HCT116 (cell line): ENCODE measurements at regions not wholly inside any gene's neighbourhood (a gene's known extent, or its start where the extent isn't known, plus 50 kb on each side); places are given as distances from the start of the nearest gene placed in this dataset.

Source experiments
- ATAC-seq: fragments of 200-7000 bp; cut with Tn5 transposase; 2 replicates; pipeline ENCODE4 v1.9.1; 2020; ENCODE audit warnings: mild to moderate bottlenecking, moderate library complexity
- BruUV-seq: library from RNA; stranded (reverse); fragments of 400-500 nt; replicated peaks from 2 replicates; lab custom pipeline; 2021; lab: Mats Ljungman, UMichigan
- CTCF ChIA-PET: fragments of 300-600 bp; sonication (Branson Sonifier 250); formaldehyde crosslinking; loops from one replicate; lab custom pipeline; 2021; ENCODE audit warnings: antibody characterized with exemption; lab: Charles Lee
- POLR2A ChIA-PET: fragments of 300-600, 350-600 bp; sonication (Branson Sonifier 250); formaldehyde crosslinking; loops from one replicate; lab custom pipeline; 2021; ENCODE audit warnings: antibody characterized with exemption; lab: Charles Lee
- RAD21 ChIA-PET, 2 experiments: fragments of 300-600 bp; sonication (Branson Sonifier 250); formaldehyde crosslinking; loops; one replicate each; lab custom pipeline; 2023; ENCODE audit warnings: low total read pairs in 2 of 2; ENCODE audit not compliant: uncharacterized antibody in 2 of 2, unreplicated experiment in 2 of 2, low non-redundant PET in 1 of 2; lab: Charles Lee
- DNase-seq: peaks from one replicate; pipeline ENCODE4 v3.0.0-alpha.2; 2010; ENCODE audit warnings: low read depth, low spot score
- H2AFZ ChIP-seq: fragments of 200-600 bp; shearing (Covaris generic), sonication (generic); 2 replicates; pipeline ENCODE4 v1.6.1; 2017; ENCODE audit warnings: low read depth, mixed run types, mixed read lengths, antibody characterized with exemption, low read length; ENCODE audit not compliant: poor library complexity, severe bottlenecking
- H3K27ac ChIP-seq: 2 replicates; pipeline ENCODE4 v1.5.1; 2012; ENCODE audit warnings: low read depth, low read length
- H3K27me3 ChIP-seq: fragments of 200-600 bp; sonication (generic); 2 replicates; pipeline ENCODE4 v1.6.1; 2016; ENCODE audit warnings: mixed run types, low read length, mixed read lengths; ENCODE audit not compliant: insufficient read depth
- H3K36me3 ChIP-seq, 2 experiments: fragments of 200-500 bp in 1 of 2; fragments of 200-600 bp in 1 of 2; sonication (Bioruptor generic) in 1 of 2; sonication (generic) in 1 of 2; 2 replicates each; pipeline versions ENCODE4 v1.5.1 to v1.6.1; 2014 to 2016; ENCODE audit warnings: low read length in 2 of 2, inconsistent platforms in 1 of 2, mixed read lengths in 1 of 2, mixed run types in 1 of 2; ENCODE audit not compliant: insufficient read depth in 2 of 2, control insufficient read depth in 1 of 2
- H3K4me1 ChIP-seq, 2 experiments: fragments of 200-600 bp in 1 of 2; sonication (generic) in 1 of 2; 2 replicates each; pipeline versions ENCODE4 v1.5.1 to v1.6.1; 2012 to 2017; ENCODE audit warnings: low read length in 2 of 2, inconsistent platforms in 1 of 2, mild to moderate bottlenecking in 1 of 2, mixed read lengths in 1 of 2, mixed run types in 1 of 2, moderate library complexity in 1 of 2; ENCODE audit not compliant: insufficient read depth in 2 of 2, control insufficient read depth in 1 of 2
- H3K4me2 ChIP-seq: fragments of 200-600 bp; sonication (generic); 2 replicates; pipeline ENCODE4 v1.6.1; 2017; ENCODE audit warnings: mixed run types, low read length, mixed read lengths
- H3K4me3 ChIP-seq, 2 experiments: fragments of 200-600 bp in 1 of 2; sonication (generic) in 1 of 2; replicated peaks in 1 of 2; 2 replicates each; pipeline ENCODE4 v1.5.1; 2011 to 2016; ENCODE audit warnings: low read length in 2 of 2, control low read depth in 1 of 2, low read depth in 1 of 2, mild to moderate bottlenecking in 1 of 2, mixed read lengths in 1 of 2, mixed run types in 1 of 2
- H3K79me2 ChIP-seq: fragments of 200-600 bp; sonication (generic); 2 replicates; pipeline ENCODE4 v1.6.1; 2017; ENCODE audit warnings: mild to moderate bottlenecking, mixed run types, low read length, moderate library complexity, mixed read lengths; ENCODE audit not compliant: insufficient read depth
- H3K9ac ChIP-seq: fragments of 200-600 bp; sonication (generic); 2 replicates; pipeline ENCODE4 v1.6.1; 2016; ENCODE audit warnings: low read length, mixed read lengths
- H3K9me2 ChIP-seq: fragments of 200-600 bp; sonication (generic), shearing (Covaris generic); 2 replicates; pipeline ENCODE4 v1.6.1; 2017; ENCODE audit warnings: mixed run types, mild to moderate bottlenecking, moderate library complexity; ENCODE audit not compliant: insufficient read depth
- H3K9me3 ChIP-seq, 2 experiments: fragments of 200-500 bp in 1 of 2; fragments of 200-600 bp in 1 of 2; sonication (Bioruptor generic) in 1 of 2; sonication (generic) in 1 of 2; 2 replicates each; pipeline ENCODE4 v1.6.1; 2014 to 2017; ENCODE audit warnings: low read length in 2 of 2, mixed read lengths in 2 of 2, inconsistent platforms in 1 of 2, low read depth in 1 of 2, mild to moderate bottlenecking in 1 of 2, mixed run types in 1 of 2, moderate library complexity in 1 of 2; ENCODE audit not compliant: control insufficient read depth in 1 of 2, insufficient read depth in 1 of 2
- H4K20me1 ChIP-seq: fragments of 200-600 bp; sonication (generic), shearing (Covaris generic); 2 replicates; pipeline ENCODE4 v1.6.1; 2017; ENCODE audit warnings: mixed run types, mild to moderate bottlenecking, moderate library complexity; ENCODE audit not compliant: insufficient read depth
- ATF3 ChIP-seq: IDR thresholded peaks from 2 replicates; pipeline ENCODE4 v1.6.1; 2012
- CEBPB ChIP-seq: IDR thresholded peaks from 2 replicates; pipeline ENCODE4 v1.6.1; 2012; ENCODE audit warnings: low read depth
- EGR1 ChIP-seq: IDR thresholded peaks from 2 replicates; pipeline ENCODE4 v1.6.1; 2012; ENCODE audit warnings: low read depth
- ELF1 ChIP-seq: IDR thresholded peaks from 2 replicates; pipeline ENCODE4 v1.6.1; 2012; ENCODE audit warnings: low read depth, borderline replicate concordance
- EZH2 ChIP-seq: fragments of 200-600 bp; sonication (generic); IDR thresholded peaks from 2 replicates; pipeline ENCODE4 v1.6.1; 2017; ENCODE audit warnings: antibody characterized with exemption, mixed run types
- EZH2phosphoT487 ChIP-seq: fragments of 200-600 bp; IDR thresholded peaks from 2 replicates; pipeline ENCODE4 v1.6.1; 2018; ENCODE audit warnings: antibody characterized with exemption, borderline replicate concordance
- JUND ChIP-seq: IDR thresholded peaks from 2 replicates; pipeline ENCODE4 v1.6.1; 2012
- POLR2A ChIP-seq: IDR thresholded peaks from 2 replicates; pipeline ENCODE4 v1.7.0; 2011; ENCODE audit warnings: borderline replicate concordance; ENCODE audit not compliant: insufficient read depth, insufficient read length; ENCODE audit errors: extremely low read depth
- SP1 ChIP-seq: IDR thresholded peaks from 2 replicates; pipeline ENCODE4 v1.6.1; 2012; ENCODE audit warnings: low read depth
- TCF7L2 ChIP-seq: IDR thresholded peaks from 2 replicates; pipeline ENCODE4 v1.7.0; 2011; ENCODE audit warnings: borderline replicate concordance, inconsistent platforms; ENCODE audit not compliant: insufficient read depth, insufficient read length; ENCODE audit errors: extremely low read depth
- YY1 ChIP-seq: IDR thresholded peaks from 2 replicates; pipeline ENCODE4 v1.6.1; 2011; ENCODE audit warnings: low read length, low read depth, moderate library complexity, mild to moderate bottlenecking; ENCODE audit not compliant: insufficient replicate concordance; ENCODE audit errors: extremely low read depth
- intact Hi-C: fragments of 100-400 bp; cut with micrococcal nuclease; formaldehyde crosslinking; loops from 2 replicates; pipeline ENCODE4 v1.10.0; 2022
- TF ChIP-seq, protein P1 (sequence below): IDR thresholded peaks from 2 replicates; pipeline ENCODE4 v1.6.1; 2012
- TF ChIP-seq, protein P2 (sequence below): IDR thresholded peaks from 2 replicates; pipeline ENCODE4 v1.6.1; 2012; ENCODE audit warnings: low read depth

DNA sequence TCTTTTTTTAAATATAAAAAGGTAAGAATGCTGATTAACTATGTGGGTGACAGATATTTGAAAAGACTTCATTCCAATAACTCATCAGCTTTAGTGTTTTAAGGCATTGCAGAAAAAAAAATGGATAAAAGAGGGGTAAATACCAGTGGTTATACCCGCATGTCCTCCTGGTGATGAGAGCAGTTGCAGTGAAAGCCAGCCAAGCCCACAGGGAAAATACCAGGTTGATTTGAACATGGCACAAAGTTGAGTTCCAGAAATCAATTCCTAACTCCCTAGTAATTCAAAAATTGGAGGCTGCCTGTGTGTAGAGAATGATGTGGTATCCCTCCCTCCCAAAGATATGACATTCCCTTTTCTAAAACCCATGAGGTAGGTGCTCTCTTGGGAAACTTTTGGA lies 453.2 kb upstream of the SOX9 start:
- Histone ChIP-seq H3K79me2 (no peaks in the 10 kb centered on the region), H4K20me1 (no peaks in the 10 kb centered on the region), H3K36me3 (no peaks in the 10 kb centered on the region), H3K4me1 (no peaks in the 10 kb centered on the region), H2AFZ (no peak overlapping the region), H3K9ac (no peak overlapping the region), H3K9me3 (no peaks in the 10 kb centered on the region; a peak in 1 of 4 replicates), H3K27me3 (no peaks in the 10 kb centered on the region), H3K4me3 (no peak overlapping the region), H3K9me2 (no peaks in the 10 kb centered on the region), H3K4me2 (no peak overlapping the region), H3K27ac (no peak overlapping the region)
- no peak for DNase-seq
- no peak for ATAC-seq
- POLR2A ChIA-PET, result no interaction called here
- BruUV-seq, result no TSS peak
- CTCF ChIA-PET, result no interaction called here
- TF ChIP-seq POLR2A, result no peak
- no peak for TF ChIP-seq SP1
- TF ChIP-seq CEBPB, result no peak
- TF ChIP-seq, protein P1, sequence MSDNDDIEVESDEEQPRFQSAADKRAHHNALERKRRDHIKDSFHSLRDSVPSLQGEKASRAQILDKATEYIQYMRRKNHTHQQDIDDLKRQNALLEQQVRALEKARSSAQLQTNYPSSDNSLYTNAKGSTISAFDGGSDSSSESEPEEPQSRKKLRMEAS, result no peak
- no peak for TF ChIP-seq EGR1
- TF ChIP-seq, protein P2, sequence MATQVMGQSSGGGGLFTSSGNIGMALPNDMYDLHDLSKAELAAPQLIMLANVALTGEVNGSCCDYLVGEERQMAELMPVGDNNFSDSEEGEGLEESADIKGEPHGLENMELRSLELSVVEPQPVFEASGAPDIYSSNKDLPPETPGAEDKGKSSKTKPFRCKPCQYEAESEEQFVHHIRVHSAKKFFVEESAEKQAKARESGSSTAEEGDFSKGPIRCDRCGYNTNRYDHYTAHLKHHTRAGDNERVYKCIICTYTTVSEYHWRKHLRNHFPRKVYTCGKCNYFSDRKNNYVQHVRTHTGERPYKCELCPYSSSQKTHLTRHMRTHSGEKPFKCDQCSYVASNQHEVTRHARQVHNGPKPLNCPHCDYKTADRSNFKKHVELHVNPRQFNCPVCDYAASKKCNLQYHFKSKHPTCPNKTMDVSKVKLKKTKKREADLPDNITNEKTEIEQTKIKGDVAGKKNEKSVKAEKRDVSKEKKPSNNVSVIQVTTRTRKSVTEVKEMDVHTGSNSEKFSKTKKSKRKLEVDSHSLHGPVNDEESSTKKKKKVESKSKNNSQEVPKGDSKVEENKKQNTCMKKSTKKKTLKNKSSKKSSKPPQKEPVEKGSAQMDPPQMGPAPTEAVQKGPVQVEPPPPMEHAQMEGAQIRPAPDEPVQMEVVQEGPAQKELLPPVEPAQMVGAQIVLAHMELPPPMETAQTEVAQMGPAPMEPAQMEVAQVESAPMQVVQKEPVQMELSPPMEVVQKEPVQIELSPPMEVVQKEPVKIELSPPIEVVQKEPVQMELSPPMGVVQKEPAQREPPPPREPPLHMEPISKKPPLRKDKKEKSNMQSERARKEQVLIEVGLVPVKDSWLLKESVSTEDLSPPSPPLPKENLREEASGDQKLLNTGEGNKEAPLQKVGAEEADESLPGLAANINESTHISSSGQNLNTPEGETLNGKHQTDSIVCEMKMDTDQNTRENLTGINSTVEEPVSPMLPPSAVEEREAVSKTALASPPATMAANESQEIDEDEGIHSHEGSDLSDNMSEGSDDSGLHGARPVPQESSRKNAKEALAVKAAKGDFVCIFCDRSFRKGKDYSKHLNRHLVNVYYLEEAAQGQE, result no peak
- no peak for TF ChIP-seq JUND
- TF ChIP-seq EZH2, result no peak
- no peak for TF ChIP-seq ATF3
- no peak for TF ChIP-seq ELF1
- TF ChIP-seq YY1, result no peak
- TF ChIP-seq TCF7L2, result no peak
- no peak for TF ChIP-seq EZH2phosphoT487
- RAD21 ChIA-PET, result no interaction called here
- intact Hi-C loops, result no loop called here
